ENCODE measurements at regions not wholly inside any gene's neighbourhood (a gene's known extent, or its start where the extent isn't known, plus 50 kb on each side); places are given as distances from the start of the nearest gene placed in this dataset.

DNA sequence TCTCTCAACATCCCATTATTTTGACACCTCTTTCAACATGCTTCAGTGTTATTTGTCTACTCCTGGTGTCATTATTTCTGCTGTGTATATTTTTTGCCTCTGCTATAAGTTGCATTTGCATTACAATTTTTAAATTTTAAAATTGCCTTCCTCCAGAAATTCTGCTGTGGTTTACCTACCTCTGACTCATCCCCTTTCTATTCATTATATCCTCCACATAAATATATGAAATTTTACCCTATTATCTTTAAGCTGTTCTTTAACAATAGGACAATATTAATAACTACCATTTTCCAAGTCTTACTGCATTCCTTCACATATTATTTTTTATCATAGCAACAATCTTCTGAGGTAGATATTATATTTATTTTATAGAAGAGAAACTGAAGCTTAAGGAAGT, 178.1 kb upstream of the NRIP1 start:
- no peak for TF ChIP-seq CTCF (IDR thresholded peaks at IDR 0.05)
- TF ChIP-seq POLR2A (IDR thresholded peaks at IDR 0.05): no peak
- no peak for TF ChIP-seq POLR2AphosphoS5 (IDR thresholded peaks at IDR 0.05)
- no peak for TF ChIP-seq EP300 (IDR thresholded peaks at IDR 0.05)
